ENCODE measurements at regions not wholly inside any gene's neighbourhood (a gene's known extent, or its start where the extent isn't known, plus 50 kb on each side); places are given as distances from the start of the nearest gene placed in this dataset.

- DNase-seq = no peak
- H3K4me3 Mint-ChIP-seq = no peak overlapping the region
- H3K27ac Mint-ChIP-seq = no peak overlapping the region
- H3K27me3 Mint-ChIP-seq = peaks cover 5% of the 10 kb centered on the region
- H3K36me3 Mint-ChIP-seq = no peaks in the 10 kb centered on the region
- no peaks in the 10 kb centered on the region for H3K4me1 Mint-ChIP-seq
- peaks cover 8% of the 10 kb centered on the region for H3K9me3 Mint-ChIP-seq
Measured at GRCh38 chr18:7288544-7288943, 57.7 kb downstream of the LRRC30 start.

- Mint-ChIP-seq H3K36me3 (peaks cover 2% of the 10 kb centered on the region), H3K27ac (no peak overlapping the region), H3K27me3 (peaks cover 5% of the 10 kb centered on the region), H3K4me3 (no peak overlapping the region), H3K4me1 (no peaks in the 10 kb centered on the region), H3K9me3 (peaks cover 13% of the 10 kb centered on the region)
- DNase-seq = no peak
Measured at GRCh38 chr18:7290077-7290476, 59.2 kb downstream of the LRRC30 start.

DNA sequence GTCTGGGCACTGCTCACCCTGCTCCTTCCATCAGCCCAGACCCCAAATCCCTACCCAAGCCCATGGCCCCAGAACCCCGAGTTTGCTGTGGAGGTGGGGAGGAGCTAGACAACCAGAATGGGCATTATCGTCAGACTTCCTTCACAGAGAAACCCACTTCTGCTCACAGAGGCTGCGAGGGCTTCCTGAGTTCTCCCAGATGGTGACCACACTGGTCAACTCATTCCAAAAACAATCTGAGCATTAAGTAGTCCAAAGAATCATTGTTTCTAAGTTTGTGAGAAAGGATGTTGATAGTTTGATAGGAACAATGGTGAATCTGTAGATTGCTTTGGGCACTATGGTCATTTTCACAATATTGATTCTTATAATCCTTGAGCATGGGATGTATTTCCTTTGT lies 60.2 kb downstream of the LRRC30 start:
- no peak overlapping the region for H3K27ac Mint-ChIP-seq
- peaks cover 20% of the 10 kb centered on the region for H3K9me3 Mint-ChIP-seq
- no peak overlapping the region for H3K4me3 Mint-ChIP-seq
- no peaks in the 10 kb centered on the region for H3K4me1 Mint-ChIP-seq
- H3K36me3 Mint-ChIP-seq = peaks cover 3% of the 10 kb centered on the region
- H3K27me3 Mint-ChIP-seq = peaks cover 5% of the 10 kb centered on the region
- DNase-seq = no peak

DNA sequence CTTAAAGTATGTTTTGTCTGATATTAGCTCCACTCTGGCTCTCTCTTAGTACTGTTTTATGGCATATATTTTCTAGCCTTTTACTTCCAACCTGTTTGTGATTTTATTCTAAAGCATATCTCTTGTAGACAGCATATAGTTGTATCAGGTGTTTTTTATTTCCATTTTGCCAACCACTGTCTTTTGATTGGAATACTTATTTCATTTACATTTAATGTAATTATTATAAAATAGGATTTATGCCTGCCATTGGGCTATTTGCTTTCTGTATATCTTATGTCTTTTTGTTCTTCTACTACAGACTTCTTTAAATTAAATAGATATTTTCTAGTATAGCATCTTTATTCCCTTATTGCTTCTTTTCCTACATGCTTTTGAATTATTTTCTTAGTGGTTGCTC lies 67.3 kb downstream of the LRRC30 start:
- Mint-ChIP-seq H3K27me3 (no peaks in the 10 kb centered on the region), H3K9me3 (peaks cover 35% of the 10 kb centered on the region)

DNA sequence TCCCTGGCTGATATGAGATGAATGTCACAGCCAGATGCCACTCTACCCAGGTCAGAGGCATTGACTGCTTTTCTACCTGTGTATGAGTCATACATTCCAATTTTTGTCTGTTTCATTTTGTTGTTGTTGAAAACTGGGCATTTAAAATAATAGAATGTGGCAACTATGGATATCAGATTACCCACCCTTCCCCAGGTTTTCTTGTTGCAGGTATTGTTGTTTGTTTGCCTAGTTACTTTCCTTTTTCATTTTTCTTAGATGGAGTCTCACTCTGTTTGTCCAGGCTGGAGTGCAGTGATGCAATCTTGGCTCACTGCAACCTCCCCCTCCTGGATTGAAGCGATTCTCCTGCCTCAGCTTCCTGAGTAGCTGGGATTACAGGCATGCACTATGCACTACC lies 70.2 kb downstream of the LRRC30 start:
- Mint-ChIP-seq H3K27ac (no peak overlapping the region), H3K4me1 (no peaks in the 10 kb centered on the region), H3K27me3 (no peaks in the 10 kb centered on the region), H3K36me3 (peaks cover 1% of the 10 kb centered on the region), H3K9me3 (peaks cover 21% of the 10 kb centered on the region), H3K4me3 (no peak overlapping the region)
- no peak for DNase-seq

More for the DNA sequence above, 67.3 kb downstream of the LRRC30 start:
- H3K27ac Mint-ChIP-seq = no peak overlapping the region
- H3K4me1 Mint-ChIP-seq = no peaks in the 10 kb centered on the region
- DNase-seq = no peak
- peaks cover 5% of the 10 kb centered on the region for H3K36me3 Mint-ChIP-seq
- no peak overlapping the region for H3K4me3 Mint-ChIP-seq

DNA sequence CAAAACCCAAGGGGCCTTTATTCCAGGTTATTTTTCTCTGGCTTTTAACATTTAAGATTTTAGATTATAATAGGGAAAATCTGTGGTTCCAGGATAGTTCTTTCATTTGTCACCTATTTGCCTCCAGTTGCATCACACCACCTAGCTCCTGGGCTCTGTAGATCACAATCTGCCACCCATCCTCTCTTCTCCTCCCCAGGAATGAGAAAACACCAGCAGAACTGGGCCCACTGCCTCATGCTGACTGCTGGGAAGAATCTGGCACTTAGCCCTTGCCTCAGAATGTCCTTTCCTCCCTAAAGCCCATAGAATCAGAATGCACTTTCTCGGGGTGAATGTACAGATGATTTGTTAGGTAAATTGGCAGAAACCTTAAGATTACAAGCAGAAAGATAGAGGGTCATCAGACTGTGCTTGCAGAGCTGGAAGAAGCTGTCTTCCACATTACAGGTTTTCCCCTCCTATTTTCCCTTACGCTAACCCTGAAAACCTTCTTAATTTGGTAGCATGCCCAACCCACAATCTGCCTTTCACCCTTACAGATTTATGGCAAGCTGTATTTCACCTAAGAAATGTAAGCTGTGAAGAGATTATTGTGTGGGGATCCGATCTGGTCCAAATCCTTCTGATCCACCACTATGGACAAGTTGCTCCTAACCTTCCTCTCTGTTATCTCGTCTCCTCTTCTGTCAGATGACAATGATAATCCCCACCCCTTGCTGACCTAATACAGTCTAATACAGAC lies 72.6 kb downstream of the LRRC30 start:
- H3K36me3 Mint-ChIP-seq = peaks cover 1% of the 10 kb centered on the region
- no peak overlapping the region for H3K4me3 Mint-ChIP-seq
- H3K27me3 Mint-ChIP-seq = no peaks in the 10 kb centered on the region
- H3K27ac Mint-ChIP-seq = no peak overlapping the region
- no peaks in the 10 kb centered on the region for H3K4me1 Mint-ChIP-seq
- peaks cover 13% of the 10 kb centered on the region for H3K9me3 Mint-ChIP-seq
- DNase-seq = no peak

DNA sequence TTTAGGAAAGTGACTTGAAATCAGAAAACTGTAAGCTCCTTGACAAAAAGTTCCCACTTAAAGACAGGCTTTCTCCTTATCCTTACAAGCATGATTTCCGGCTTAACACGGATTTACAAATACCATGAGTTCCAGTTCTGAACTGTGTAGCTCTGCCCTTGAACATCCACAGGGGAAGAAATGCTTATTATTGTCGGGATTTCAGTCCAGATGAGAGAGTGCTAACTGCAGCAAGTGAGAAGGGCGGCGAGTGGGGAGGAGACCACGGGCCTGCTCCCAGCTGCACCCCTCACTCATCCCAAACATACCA lies 73.1 kb downstream of the LRRC30 start:
- no peak for DNase-seq
- Mint-ChIP-seq H3K27me3 (no peaks in the 10 kb centered on the region), H3K27ac (no peak overlapping the region), H3K4me3 (no peak overlapping the region), H3K4me1 (no peaks in the 10 kb centered on the region), H3K9me3 (peaks cover 12% of the 10 kb centered on the region), H3K36me3 (peaks cover 1% of the 10 kb centered on the region)

DNA sequence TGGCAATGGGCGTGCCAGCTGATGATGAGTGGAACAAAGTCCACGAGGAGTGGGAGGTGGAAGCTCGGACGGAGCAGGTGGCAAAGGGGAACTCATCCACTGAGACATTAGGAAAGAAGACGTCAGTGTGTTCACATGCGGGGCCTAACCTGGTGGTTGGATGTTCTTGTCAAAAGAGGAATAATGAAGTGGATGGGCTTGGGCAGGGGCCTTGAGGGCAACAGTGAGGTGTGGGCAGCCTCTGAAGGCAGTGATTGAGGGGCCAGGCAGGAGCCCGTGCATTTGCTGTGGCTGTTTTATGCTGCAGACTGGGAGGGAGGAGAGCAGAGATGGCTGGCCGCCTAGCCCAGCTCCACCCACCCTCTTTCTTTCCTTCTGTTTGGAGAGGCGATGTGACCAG lies 74.5 kb downstream of the LRRC30 start:
- no peak overlapping the region for H3K4me3 Mint-ChIP-seq
- H3K4me1 Mint-ChIP-seq = no peaks in the 10 kb centered on the region
- no peaks in the 10 kb centered on the region for H3K36me3 Mint-ChIP-seq
- no peak overlapping the region for H3K27ac Mint-ChIP-seq
- peaks cover 5% of the 10 kb centered on the region for H3K9me3 Mint-ChIP-seq
- no peak for DNase-seq
- no peaks in the 10 kb centered on the region for H3K27me3 Mint-ChIP-seq

GRCh38 chr18:7307030-7307429 lies 76.1 kb downstream of the LRRC30 start:
- no peaks in the 10 kb centered on the region for H3K27me3 Mint-ChIP-seq
- no peaks in the 10 kb centered on the region for H3K4me1 Mint-ChIP-seq
- peaks cover 4% of the 10 kb centered on the region for H3K9me3 Mint-ChIP-seq
- no peak overlapping the region for H3K4me3 Mint-ChIP-seq
- H3K27ac Mint-ChIP-seq = no peak overlapping the region
- no peaks in the 10 kb centered on the region for H3K36me3 Mint-ChIP-seq
- DNase-seq = no peak

GRCh38 chr18:7307526-7307925 lies 76.6 kb downstream of the LRRC30 start:
- H3K36me3 Mint-ChIP-seq = no peaks in the 10 kb centered on the region
- H3K4me1 Mint-ChIP-seq = no peaks in the 10 kb centered on the region

DNA sequence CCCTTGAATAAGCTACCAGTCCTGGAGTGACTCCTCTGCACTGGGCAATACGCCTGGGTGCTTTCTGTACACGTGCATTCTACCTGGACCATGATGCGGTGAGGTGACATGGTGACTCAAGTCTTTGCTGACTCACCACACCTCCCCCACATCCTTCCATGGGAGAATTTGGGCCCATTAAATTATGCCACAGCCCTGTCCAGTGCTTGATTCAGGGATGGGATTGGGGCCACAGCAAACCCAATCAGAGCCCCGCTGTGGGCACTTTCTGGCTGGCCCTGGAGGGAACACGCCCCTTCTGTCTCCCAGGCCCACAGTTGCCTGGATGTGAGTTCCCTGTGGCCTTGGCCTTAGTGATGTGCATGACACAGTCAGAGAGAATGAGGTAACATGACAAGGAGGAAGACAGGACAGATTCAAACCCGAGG lies 86.9 kb downstream of the LRRC30 start:
- no peak overlapping the region for H3K4me3 Mint-ChIP-seq
- H3K9me3 Mint-ChIP-seq = peaks cover 2% of the 10 kb centered on the region
- H3K27me3 Mint-ChIP-seq = no peaks in the 10 kb centered on the region
- H3K4me1 Mint-ChIP-seq = no peaks in the 10 kb centered on the region
- H3K36me3 Mint-ChIP-seq = no peaks in the 10 kb centered on the region
- DNase-seq = no peak
- no peak overlapping the region for H3K27ac Mint-ChIP-seq

More at GRCh38 chr18:7307526-7307925, 76.6 kb downstream of the LRRC30 start:
- H3K27me3 Mint-ChIP-seq = no peaks in the 10 kb centered on the region
- peaks cover 4% of the 10 kb centered on the region for H3K9me3 Mint-ChIP-seq
- no peak for DNase-seq
- no peak overlapping the region for H3K4me3 Mint-ChIP-seq
- H3K27ac Mint-ChIP-seq = no peak overlapping the region

GRCh38 chr18:7319161-7319560 lies 88.3 kb downstream of the LRRC30 start:
- H3K27ac Mint-ChIP-seq = no peak overlapping the region
- H3K9me3 Mint-ChIP-seq = no peaks in the 10 kb centered on the region
- no peaks in the 10 kb centered on the region for H3K36me3 Mint-ChIP-seq
- no peaks in the 10 kb centered on the region for H3K27me3 Mint-ChIP-seq
- no peak for DNase-seq
- H3K4me1 Mint-ChIP-seq = no peaks in the 10 kb centered on the region
- no peak overlapping the region for H3K4me3 Mint-ChIP-seq

DNA sequence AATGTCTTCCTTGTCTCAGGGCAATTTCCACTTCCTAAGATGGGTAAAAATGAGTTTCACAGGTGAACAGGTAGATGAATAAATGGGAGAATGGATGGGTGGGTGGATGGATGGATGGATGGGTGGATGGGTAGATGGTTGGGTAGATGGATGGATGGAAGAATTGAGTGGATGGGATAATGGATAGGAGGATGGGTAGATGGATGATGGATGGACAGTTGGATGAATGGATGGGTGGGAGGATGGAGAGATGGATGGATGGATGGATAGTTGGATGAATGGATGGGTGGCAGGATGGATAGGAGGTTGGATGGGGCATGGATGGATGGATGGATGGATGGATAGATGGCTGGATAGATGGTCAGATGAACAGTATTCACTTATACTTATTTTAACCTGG lies 90.9 kb downstream of the LRRC30 start:
- Mint-ChIP-seq H3K27me3 (no peaks in the 10 kb centered on the region), H3K4me1 (no peaks in the 10 kb centered on the region), H3K9me3 (peaks cover 2% of the 10 kb centered on the region), H3K36me3 (no peaks in the 10 kb centered on the region), H3K4me3 (no peak overlapping the region), H3K27ac (no peak overlapping the region)
- DNase-seq = no peak

- no peaks in the 10 kb centered on the region for H3K27me3 Mint-ChIP-seq
- H3K36me3 Mint-ChIP-seq = no peaks in the 10 kb centered on the region
- no peak for DNase-seq
- H3K4me1 Mint-ChIP-seq = no peaks in the 10 kb centered on the region
- peaks cover 2% of the 10 kb centered on the region for H3K9me3 Mint-ChIP-seq
- H3K27ac Mint-ChIP-seq = no peak overlapping the region
- no peak overlapping the region for H3K4me3 Mint-ChIP-seq
Measured at GRCh38 chr18:7322817-7323485, 92.1 kb downstream of the LRRC30 start.

DNA sequence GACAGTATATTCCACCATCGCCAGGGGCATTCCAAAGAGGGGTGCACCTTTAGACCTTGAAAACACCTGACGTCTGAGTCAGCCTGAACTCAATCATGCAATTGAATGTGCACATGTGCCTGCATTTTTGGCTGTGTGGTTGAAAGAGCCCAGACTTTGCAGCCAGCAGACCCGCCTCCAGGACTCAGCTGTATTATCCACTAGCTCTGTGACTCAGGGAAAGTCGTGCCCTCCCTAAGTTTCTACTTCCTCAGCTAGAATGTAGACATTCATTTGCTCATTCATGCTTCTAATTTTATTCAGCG lies 94.2 kb downstream of the LRRC30 start:
- Mint-ChIP-seq H3K36me3 (no peaks in the 10 kb centered on the region), H3K27me3 (no peaks in the 10 kb centered on the region), H3K4me1 (no peaks in the 10 kb centered on the region), H3K4me3 (no peak overlapping the region), H3K9me3 (peaks cover 2% of the 10 kb centered on the region), H3K27ac (no peak overlapping the region)
- no peak for DNase-seq

DNA sequence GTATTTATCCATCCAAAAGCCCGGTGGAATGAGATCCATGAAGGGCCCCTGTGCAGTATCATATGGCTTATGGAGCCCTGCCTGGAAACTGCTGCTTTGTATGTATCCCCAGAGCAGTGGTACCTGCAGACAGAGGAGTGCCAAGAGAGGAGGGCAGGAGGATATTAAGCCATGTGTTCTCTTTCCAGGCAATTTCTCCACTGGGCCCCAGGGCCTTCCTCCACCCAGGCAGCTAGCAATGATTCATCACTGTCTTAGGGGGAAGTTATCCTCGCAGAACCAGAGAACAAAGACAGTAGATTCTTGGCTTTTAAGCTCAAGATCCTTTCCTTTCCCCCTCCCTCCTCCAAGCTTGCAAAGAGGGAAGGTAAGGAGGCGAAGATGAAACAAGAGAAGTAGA lies 98.1 kb downstream of the LRRC30 start:
- H3K9me3 Mint-ChIP-seq = peaks cover 2% of the 10 kb centered on the region
- no peak for DNase-seq
- no peak overlapping the region for H3K4me3 Mint-ChIP-seq
- no peaks in the 10 kb centered on the region for H3K27me3 Mint-ChIP-seq
- no peaks in the 10 kb centered on the region for H3K4me1 Mint-ChIP-seq
- H3K36me3 Mint-ChIP-seq = no peaks in the 10 kb centered on the region
- no peak overlapping the region for H3K27ac Mint-ChIP-seq

Measured in activated naive CD8-positive, alpha-beta T cell treated with anti-CD3 and anti-CD28 coated beads for 36 hours (primary cell).